Loucy (cell line): ENCODE measurements at regions not wholly inside any gene's neighbourhood (a gene's known extent, or its start where the extent isn't known, plus 50 kb on each side); places are given as distances from the start of the nearest gene placed in this dataset.

ENCODE experiments used
- H2AFZ ChIP-seq: fragments of 200-600 bp; sonication (generic); 2 replicates; pipeline ENCODE4 v1.6.0; 2016; ENCODE audit warnings: antibody characterized with exemption, mild to moderate bottlenecking, low read length, moderate library complexity
- H3F3A ChIP-seq: fragments of 200-600 bp; 2 replicates; pipeline ENCODE4 v1.6.0; 2016; ENCODE audit warnings: antibody characterized with exemption, low read depth, mild to moderate bottlenecking
- H3K27me3 ChIP-seq: fragments of 200-600 bp; sonication (generic); 2 replicates; pipeline ENCODE4 v1.6.1; 2014; ENCODE audit warnings: low read length, mild to moderate bottlenecking; ENCODE audit not compliant: insufficient read depth, poor library complexity, severe bottlenecking
- H3K36me3 ChIP-seq: fragments of 200-600 bp; sonication (generic); 2 replicates; pipeline ENCODE4 v1.6.1; 2016; ENCODE audit warnings: low read length; ENCODE audit not compliant: insufficient read depth
- H3K4me1 ChIP-seq: fragments of 200-600 bp; sonication (generic); 2 replicates; pipeline ENCODE4 v1.5.1; 2014; ENCODE audit warnings: low read length, mild to moderate bottlenecking; ENCODE audit not compliant: insufficient read depth, poor library complexity, severe bottlenecking
- H3K4me2 ChIP-seq: fragments of 200-600 bp; sonication (generic); 2 replicates; pipeline ENCODE4 v1.6.0; 2014; ENCODE audit warnings: antibody characterized with exemption, low read length, low read depth, mild to moderate bottlenecking; ENCODE audit not compliant: poor library complexity, severe bottlenecking
- H3K4me3 ChIP-seq: fragments of 200-600 bp; sonication (generic); 2 replicates; pipeline ENCODE4 v1.5.1; 2014; ENCODE audit warnings: low read length, mild to moderate bottlenecking, mixed read lengths; ENCODE audit not compliant: poor library complexity, severe bottlenecking
- H3K79me2 ChIP-seq: fragments of 200-600 bp; sonication (generic); 2 replicates; pipeline ENCODE4 v1.6.1; 2014; ENCODE audit warnings: low read length; ENCODE audit not compliant: insufficient read depth
- H3K9ac ChIP-seq: fragments of 200-600 bp; sonication (generic); 2 replicates; pipeline ENCODE4 v1.6.0; 2014; ENCODE audit warnings: mild to moderate bottlenecking, low read depth, low read length, moderate library complexity; ENCODE audit not compliant: poor library complexity, severe bottlenecking
- H3K9me2 ChIP-seq: fragments of 200-600 bp; sonication (generic); replicated peaks from 2 replicates; pipeline ENCODE4 v1.6.1; 2016; ENCODE audit warnings: low read depth, low read length, mixed read lengths
- H3K9me3 ChIP-seq: fragments of 200-600 bp; sonication (generic); 2 replicates; pipeline ENCODE4 v1.6.1; 2014; ENCODE audit warnings: mild to moderate bottlenecking, antibody characterized with exemption, low read length, low read depth; ENCODE audit not compliant: insufficient read depth
- H4K20me1 ChIP-seq: fragments of 200-600 bp; sonication (generic); 2 replicates; pipeline ENCODE4 v1.6.0; 2014; ENCODE audit warnings: antibody characterized with exemption, low read length, mild to moderate bottlenecking; ENCODE audit not compliant: insufficient read depth, poor library complexity, severe bottlenecking
- CTCF ChIP-seq: fragments of 200-600 bp; sonication (generic); conservative IDR thresholded peaks from 2 replicates; pipeline ENCODE4 v1.5.1; 2014; ENCODE audit warnings: mild to moderate bottlenecking, antibody characterized with exemption, low read length
- EZH2phosphoT487 ChIP-seq: fragments of 200-600 bp; IDR thresholded peaks from 2 replicates; pipeline ENCODE4 v1.6.1; 2018; ENCODE audit warnings: antibody characterized with exemption, mild to moderate bottlenecking, moderate library complexity, borderline replicate concordance

- TF ChIP-seq EZH2phosphoT487: no peak
- TF ChIP-seq CTCF: no peak
- Histone ChIP-seq H3K9ac (no peak overlapping the region), H3K36me3 (no peaks in the 10 kb centered on the region), H3K79me2 (no peaks in the 10 kb centered on the region), H3K27me3 (no peaks in the 10 kb centered on the region), H2AFZ (no peak overlapping the region), H3K4me2 (no peak overlapping the region), H3K9me3 (peaks cover 5% of the 10 kb centered on the region; the same call in 1 of the 2 replicates), H3K4me1 (no peaks in the 10 kb centered on the region), H3K4me3 (no peak overlapping the region), H3K9me2 (no peaks in the 10 kb centered on the region), H3F3A (no peaks in the 10 kb centered on the region), H4K20me1 (no peaks in the 10 kb centered on the region)
These were observed 144.1 kb upstream of the AJAP1 start for GRCh38 chr1:4510276-4510691.

GRCh38 chr1:4511374-4511773, 143.0 kb upstream of the AJAP1 start:
- no peaks in the 10 kb centered on the region for H3F3A ChIP-seq
- H3K27me3 ChIP-seq: no peaks in the 10 kb centered on the region
- H3K9me3 ChIP-seq: peaks cover 5% of the 10 kb centered on the region; the same call in 1 of the 2 replicates
- H4K20me1 ChIP-seq: no peaks in the 10 kb centered on the region
- TF ChIP-seq EZH2phosphoT487: no peak
- TF ChIP-seq CTCF: no peak
- no peak overlapping the region for H3K4me3 ChIP-seq
- no peak overlapping the region for H2AFZ ChIP-seq
- H3K9ac ChIP-seq: no peak overlapping the region
- H3K36me3 ChIP-seq: no peaks in the 10 kb centered on the region
- no peaks in the 10 kb centered on the region for H3K4me1 ChIP-seq
- H3K4me2 ChIP-seq: no peak overlapping the region
- no peaks in the 10 kb centered on the region for H3K79me2 ChIP-seq
- H3K9me2 ChIP-seq: no peaks in the 10 kb centered on the region

GRCh38 chr1:4512636-4513035, 141.8 kb upstream of the AJAP1 start:
- no peaks in the 10 kb centered on the region for H3K79me2 ChIP-seq
- peaks cover 10% of the 10 kb centered on the region; the same call in 1 of the 2 replicates for H3K9me3 ChIP-seq
- no peaks in the 10 kb centered on the region for H3F3A ChIP-seq
- H3K9ac ChIP-seq: no peak overlapping the region
- TF ChIP-seq CTCF (no peak), EZH2phosphoT487 (no peak)
- H3K27me3 ChIP-seq: no peaks in the 10 kb centered on the region
- no peaks in the 10 kb centered on the region for H3K9me2 ChIP-seq
- H3K4me3 ChIP-seq: no peak overlapping the region
- H3K4me2 ChIP-seq: no peak overlapping the region
- H4K20me1 ChIP-seq: no peaks in the 10 kb centered on the region
- no peak overlapping the region for H2AFZ ChIP-seq
- no peaks in the 10 kb centered on the region for H3K36me3 ChIP-seq
- no peaks in the 10 kb centered on the region for H3K4me1 ChIP-seq
